ENCODE measurements at regions not wholly inside any gene's neighbourhood (a gene's known extent, or its start where the extent isn't known, plus 50 kb on each side); places are given as distances from the start of the nearest gene placed in this dataset.

DNA sequence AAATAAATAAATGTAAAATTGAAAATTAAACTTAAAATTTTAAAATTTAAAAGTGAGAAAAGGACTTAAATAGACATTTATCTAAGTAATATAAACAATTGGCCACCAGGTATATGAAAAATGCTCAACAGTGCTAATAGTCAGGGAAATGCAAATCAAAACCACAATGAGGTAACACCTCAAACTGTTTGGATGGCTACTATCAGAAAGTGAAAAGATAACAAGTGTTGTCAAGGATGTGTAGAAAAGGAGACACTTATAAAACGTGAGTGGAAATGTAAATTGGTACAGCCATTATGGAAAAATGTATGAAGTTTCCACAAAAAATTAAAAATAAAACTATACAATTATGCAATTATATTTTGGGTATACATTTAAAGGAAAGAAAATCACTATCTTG is 752.2 kb downstream of the EFNB2 start:
- no peak overlapping the region for H3K9ac ChIP-seq (ENCODE audit: low read length)
- H3K36me3 ChIP-seq (ENCODE audit: control insufficient read depth, low read depth, low read length) = no peaks in the 10 kb centered on the region
- H3K27me3 ChIP-seq (ENCODE audit: control insufficient read depth, insufficient read depth, low read length) = no peaks in the 10 kb centered on the region
- H3K9me3 ChIP-seq (ENCODE audit: control insufficient read depth, low read depth, low read length) = no peaks in the 10 kb centered on the region
- no peak overlapping the region for H3K27ac ChIP-seq (ENCODE audit: low read length)
- H3K4me1 ChIP-seq (ENCODE audit: control insufficient read depth, low read depth, low read length) = no peaks in the 10 kb centered on the region
- no peak overlapping the region for H3K4me3 ChIP-seq (ENCODE audit: low read length)

DNA sequence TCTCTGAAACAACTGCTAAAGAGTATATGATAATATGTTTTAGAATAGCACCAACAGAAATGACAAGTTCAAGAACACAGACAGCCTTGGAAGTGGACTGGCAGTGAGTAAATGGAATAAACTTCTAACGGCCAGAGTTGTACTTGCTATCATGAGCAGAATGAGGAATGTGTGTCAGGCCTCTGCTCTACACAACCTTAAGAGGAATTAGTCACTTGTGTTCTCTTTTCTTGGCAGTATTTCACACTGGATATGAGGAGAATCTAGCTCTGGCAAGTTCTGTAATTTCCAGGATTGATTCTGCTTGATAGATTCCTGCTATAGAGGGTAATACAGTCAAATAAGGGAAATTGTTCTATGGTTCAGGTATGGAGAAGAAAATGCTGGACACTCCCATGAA is 757.3 kb downstream of the EFNB2 start:
- Histone ChIP-seq H3K27me3 (ENCODE audit: control insufficient read depth, insufficient read depth, low read length) (no peaks in the 10 kb centered on the region), H3K9ac (ENCODE audit: low read length) (no peak overlapping the region), H3K9me3 (ENCODE audit: control insufficient read depth, low read depth, low read length) (no peaks in the 10 kb centered on the region), H3K4me3 (ENCODE audit: low read length) (no peak overlapping the region), H3K27ac (ENCODE audit: low read length) (no peak overlapping the region), H3K36me3 (ENCODE audit: control insufficient read depth, low read depth, low read length) (no peaks in the 10 kb centered on the region), H3K4me1 (ENCODE audit: control insufficient read depth, low read depth, low read length) (peaks cover 14% of the 10 kb centered on the region)

DNA sequence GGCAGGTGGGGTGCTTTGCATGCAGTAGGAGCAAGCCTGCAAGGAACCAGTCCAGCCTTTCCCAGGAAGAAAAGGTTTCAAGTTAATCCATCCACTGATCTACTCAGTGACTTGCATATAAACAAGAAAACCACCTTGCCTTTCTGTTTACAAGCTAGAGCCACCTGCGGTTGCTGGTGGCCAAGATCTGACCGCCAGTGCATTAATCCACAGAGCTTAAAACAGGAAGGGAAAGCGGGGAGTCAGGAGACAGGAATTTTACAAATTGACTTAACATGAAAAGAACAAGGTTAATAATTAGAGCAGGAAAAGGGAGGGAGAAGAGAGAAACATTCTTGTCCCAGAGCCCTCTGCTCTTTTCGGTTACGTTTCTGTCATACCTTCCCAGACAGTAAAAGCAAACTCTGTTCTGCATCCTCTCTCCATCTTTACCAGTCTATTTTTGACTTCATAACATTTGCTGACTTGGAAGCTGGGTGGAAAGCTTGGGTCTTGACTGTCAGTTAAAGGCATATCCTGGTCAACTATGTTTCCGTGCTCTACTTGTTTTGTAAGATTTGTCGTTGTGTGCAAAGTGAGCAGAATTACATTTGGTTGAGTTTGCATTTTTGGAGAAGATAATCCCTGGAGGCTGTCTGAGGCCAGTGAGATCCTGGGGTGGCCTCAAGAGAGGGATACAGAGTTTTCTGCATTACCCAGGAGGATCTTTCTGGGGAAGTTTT is 760.6 kb downstream of the EFNB2 start:
- H3K4me1 ChIP-seq (ENCODE audit: control insufficient read depth, low read depth, low read length) = peaks cover 18% of the 10 kb centered on the region
- no peak overlapping the region for H3K27ac ChIP-seq (ENCODE audit: low read length)
- no peaks in the 10 kb centered on the region for H3K9me3 ChIP-seq (ENCODE audit: control insufficient read depth, low read depth, low read length)
- no peak overlapping the region for H3K4me3 ChIP-seq (ENCODE audit: low read length)
- H3K9ac ChIP-seq (ENCODE audit: low read length) = no peak overlapping the region
- no peaks in the 10 kb centered on the region for H3K27me3 ChIP-seq (ENCODE audit: control insufficient read depth, insufficient read depth, low read length)
- H3K36me3 ChIP-seq (ENCODE audit: control insufficient read depth, low read depth, low read length) = no peaks in the 10 kb centered on the region

DNA sequence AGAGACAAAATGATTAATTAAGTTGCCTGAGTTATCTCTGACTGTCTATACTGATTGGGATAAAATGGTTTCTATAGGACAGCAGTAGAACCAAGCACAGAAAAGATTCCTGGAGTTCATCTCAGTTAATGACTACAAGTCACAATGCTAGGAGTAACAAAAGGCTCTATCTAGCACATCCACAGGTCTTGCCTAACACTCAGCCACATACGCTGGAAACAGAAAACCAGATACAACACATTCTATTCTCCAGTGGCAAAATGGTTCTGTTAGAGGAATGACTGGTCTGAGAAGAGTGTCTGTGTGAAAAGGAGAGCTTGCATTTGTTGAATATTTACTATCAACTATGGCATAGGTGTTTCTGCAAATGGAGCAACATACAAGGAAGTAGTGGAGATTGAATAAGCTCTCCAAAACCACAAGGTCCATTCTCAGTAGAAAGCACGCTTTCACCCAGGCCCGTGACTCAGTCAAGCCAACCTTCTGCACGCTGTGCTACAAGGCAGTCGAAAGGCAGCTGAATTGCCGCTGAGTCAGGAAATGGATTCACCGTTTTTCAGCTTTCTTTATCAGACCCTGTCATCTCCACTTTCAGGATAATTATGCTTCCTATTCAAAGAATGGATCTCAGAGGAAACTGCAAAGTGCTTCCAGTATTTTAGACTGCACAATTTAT is 761.5 kb downstream of the EFNB2 start:
- no peaks in the 10 kb centered on the region for H3K27me3 ChIP-seq (ENCODE audit: control insufficient read depth, insufficient read depth, low read length)
- H3K4me1 ChIP-seq (ENCODE audit: control insufficient read depth, low read depth, low read length) = peaks cover 18% of the 10 kb centered on the region
- no peak overlapping the region for H3K27ac ChIP-seq (ENCODE audit: low read length)
- no peak overlapping the region for H3K4me3 ChIP-seq (ENCODE audit: low read length)
- no peaks in the 10 kb centered on the region for H3K9me3 ChIP-seq (ENCODE audit: control insufficient read depth, low read depth, low read length)
- H3K36me3 ChIP-seq (ENCODE audit: control insufficient read depth, low read depth, low read length) = no peaks in the 10 kb centered on the region
- H3K9ac ChIP-seq (ENCODE audit: low read length) = no peak overlapping the region

DNA sequence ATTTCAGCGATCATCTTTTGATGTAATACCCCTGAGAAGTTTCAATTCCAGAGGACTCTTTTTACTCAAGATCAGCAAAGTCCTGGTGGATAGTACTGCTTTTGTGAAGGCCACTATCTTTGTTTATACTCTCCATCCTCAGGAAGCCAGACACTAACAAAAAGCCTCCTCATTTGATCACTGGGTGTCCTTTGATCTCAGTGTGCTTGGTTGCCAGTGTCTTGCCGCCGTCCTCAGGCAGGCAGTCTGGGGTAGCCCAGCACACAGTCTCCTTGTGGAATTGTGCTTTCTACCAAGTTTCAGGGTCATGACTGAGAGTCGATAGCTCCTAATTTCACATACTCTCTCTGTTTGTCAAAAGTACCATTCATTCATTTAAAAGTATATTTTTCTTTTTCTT is 762.2 kb downstream of the EFNB2 start:
- H3K4me3 ChIP-seq (ENCODE audit: low read length) = no peak overlapping the region
- peaks cover 18% of the 10 kb centered on the region for H3K4me1 ChIP-seq (ENCODE audit: control insufficient read depth, low read depth, low read length)
- no peaks in the 10 kb centered on the region for H3K36me3 ChIP-seq (ENCODE audit: control insufficient read depth, low read depth, low read length)
- no peak overlapping the region for H3K9ac ChIP-seq (ENCODE audit: low read length)
- H3K9me3 ChIP-seq (ENCODE audit: control insufficient read depth, low read depth, low read length) = no peaks in the 10 kb centered on the region
- no peaks in the 10 kb centered on the region for H3K27me3 ChIP-seq (ENCODE audit: control insufficient read depth, insufficient read depth, low read length)
- H3K27ac ChIP-seq (ENCODE audit: low read length) = no peak overlapping the region

DNA sequence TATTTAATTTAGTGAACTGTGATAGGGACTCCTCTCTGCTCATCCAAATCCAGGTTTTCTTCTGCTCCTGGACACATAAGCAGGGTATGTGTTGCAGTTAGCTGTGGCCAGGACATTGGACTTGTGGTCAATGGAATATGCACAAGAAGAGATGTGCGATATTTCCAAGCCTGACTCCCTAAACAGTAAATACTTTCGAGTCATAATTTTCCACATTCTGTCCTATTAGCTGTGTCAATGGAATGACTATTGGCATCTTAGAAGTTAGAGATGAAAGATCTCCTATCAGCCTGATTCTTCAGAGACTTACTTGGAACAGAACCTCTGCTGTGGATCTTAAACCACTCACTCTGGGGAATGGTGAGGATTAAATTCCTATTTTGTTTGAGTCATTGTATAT is 771.0 kb downstream of the EFNB2 start:
- Histone ChIP-seq H3K27me3 (ENCODE audit: control insufficient read depth, insufficient read depth, low read length) (no peaks in the 10 kb centered on the region), H3K9ac (ENCODE audit: low read length) (no peak overlapping the region), H3K27ac (ENCODE audit: low read length) (no peak overlapping the region), H3K36me3 (ENCODE audit: control insufficient read depth, low read depth, low read length) (no peaks in the 10 kb centered on the region), H3K9me3 (ENCODE audit: control insufficient read depth, low read depth, low read length) (no peaks in the 10 kb centered on the region), H3K4me3 (ENCODE audit: low read length) (no peak overlapping the region), H3K4me1 (ENCODE audit: control insufficient read depth, low read depth, low read length) (no peaks in the 10 kb centered on the region)

DNA sequence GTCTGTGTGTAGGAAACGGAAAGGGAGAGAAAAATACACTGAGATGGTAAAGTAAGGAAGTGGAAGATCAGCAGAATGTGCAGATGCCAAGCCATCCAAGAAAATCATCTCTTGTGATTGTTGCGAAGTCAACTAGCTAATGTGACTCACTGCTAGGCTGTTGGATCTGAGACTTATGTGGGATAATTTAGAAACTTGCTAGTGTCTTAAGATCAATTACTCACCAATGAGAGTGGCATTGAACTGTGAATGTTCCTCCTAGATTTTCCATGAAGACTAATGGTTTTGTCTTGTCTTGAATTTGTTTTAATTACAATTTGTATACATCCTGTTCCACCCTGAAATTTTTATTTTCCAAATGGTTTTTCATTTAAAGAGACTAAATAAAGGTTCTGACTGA is 771.6 kb downstream of the EFNB2 start:
- H3K4me1 ChIP-seq (ENCODE audit: control insufficient read depth, low read depth, low read length) = no peaks in the 10 kb centered on the region
- H3K27ac ChIP-seq (ENCODE audit: low read length) = no peak overlapping the region
- H3K36me3 ChIP-seq (ENCODE audit: control insufficient read depth, low read depth, low read length) = no peaks in the 10 kb centered on the region
- no peak overlapping the region for H3K9ac ChIP-seq (ENCODE audit: low read length)
- H3K4me3 ChIP-seq (ENCODE audit: low read length) = no peak overlapping the region
- H3K27me3 ChIP-seq (ENCODE audit: control insufficient read depth, insufficient read depth, low read length) = no peaks in the 10 kb centered on the region
- H3K9me3 ChIP-seq (ENCODE audit: control insufficient read depth, low read depth, low read length) = no peaks in the 10 kb centered on the region

DNA sequence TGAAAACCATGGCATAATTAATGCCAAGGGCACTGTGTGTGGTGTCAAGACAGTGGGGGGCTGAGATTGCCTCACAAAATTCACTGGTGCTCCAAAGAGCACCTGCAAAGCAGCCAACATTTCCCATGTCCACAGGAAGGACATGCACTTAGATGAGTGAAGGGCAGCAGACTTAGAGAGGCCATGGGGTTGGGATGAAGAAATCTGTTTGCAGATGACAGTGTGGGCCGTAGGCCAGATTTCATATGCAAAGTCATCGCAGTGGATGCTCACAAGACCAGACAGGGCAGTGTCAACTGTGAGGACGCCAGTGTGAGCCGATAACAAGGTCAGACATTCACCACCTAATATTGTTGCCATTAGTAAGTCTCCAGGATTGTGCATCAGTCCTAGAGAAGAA is 773.4 kb downstream of the EFNB2 start:
- H3K4me1 ChIP-seq (ENCODE audit: control insufficient read depth, low read depth, low read length) = no peaks in the 10 kb centered on the region

DNA sequence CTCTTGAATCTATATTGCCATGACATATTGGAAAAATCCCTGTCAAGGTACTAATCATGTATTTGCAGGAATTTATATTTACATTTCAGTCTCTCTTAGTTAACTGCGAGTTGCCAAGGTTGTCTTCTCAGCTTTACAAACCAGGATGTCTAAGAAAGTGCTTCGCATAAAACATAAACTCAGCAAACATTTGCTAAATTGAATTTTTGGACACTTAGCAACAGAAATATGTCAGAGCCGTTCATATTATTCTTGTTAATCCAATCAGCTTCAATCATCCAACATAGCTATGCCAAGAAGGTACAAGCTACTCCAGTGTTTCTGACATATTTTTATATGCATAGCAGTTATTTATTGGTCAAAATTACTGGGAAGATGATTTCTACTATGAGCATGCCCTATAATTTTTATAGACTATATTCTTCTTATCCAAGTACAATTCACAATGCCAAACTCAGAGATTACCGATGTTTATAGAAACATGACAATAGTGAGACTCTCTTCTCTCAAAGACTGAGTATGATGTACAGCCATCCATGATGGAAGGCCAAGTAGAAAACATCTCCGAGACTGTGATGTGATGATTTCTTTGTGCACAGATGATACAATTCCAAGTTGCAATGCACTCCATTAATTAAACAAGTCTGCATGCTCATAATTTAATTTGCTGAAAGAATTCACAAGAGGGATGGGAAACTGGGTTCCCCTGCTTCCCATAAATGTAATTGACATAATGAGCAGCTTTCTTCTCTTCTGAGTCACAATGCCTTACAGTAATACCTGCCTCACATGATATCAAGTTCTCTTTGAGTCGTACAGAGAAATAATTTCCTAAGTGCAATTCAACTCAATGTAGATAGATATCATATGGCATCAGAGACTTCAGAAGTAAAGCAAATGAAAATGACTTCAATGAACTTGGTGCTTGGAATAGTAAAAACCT is 776.3 kb downstream of the EFNB2 start:
- H3K36me3 ChIP-seq (ENCODE audit: control insufficient read depth, low read depth, low read length) = no peaks in the 10 kb centered on the region
- H3K9ac ChIP-seq (ENCODE audit: low read length) = no peak overlapping the region
- no peaks in the 10 kb centered on the region for H3K27me3 ChIP-seq (ENCODE audit: control insufficient read depth, insufficient read depth, low read length)
- H3K27ac ChIP-seq (ENCODE audit: low read length) = no peak overlapping the region
- no peaks in the 10 kb centered on the region for H3K4me1 ChIP-seq (ENCODE audit: control insufficient read depth, low read depth, low read length)
- no peak overlapping the region for H3K4me3 ChIP-seq (ENCODE audit: low read length)
- no peaks in the 10 kb centered on the region for H3K9me3 ChIP-seq (ENCODE audit: control insufficient read depth, low read depth, low read length)

More for the DNA sequence above, 773.4 kb downstream of the EFNB2 start:
- Histone ChIP-seq H3K9me3 (ENCODE audit: control insufficient read depth, low read depth, low read length) (no peaks in the 10 kb centered on the region), H3K9ac (ENCODE audit: low read length) (no peak overlapping the region), H3K27me3 (ENCODE audit: control insufficient read depth, insufficient read depth, low read length) (no peaks in the 10 kb centered on the region), H3K27ac (ENCODE audit: low read length) (no peak overlapping the region), H3K36me3 (ENCODE audit: control insufficient read depth, low read depth, low read length) (no peaks in the 10 kb centered on the region), H3K4me3 (ENCODE audit: low read length) (no peak overlapping the region)

DNA sequence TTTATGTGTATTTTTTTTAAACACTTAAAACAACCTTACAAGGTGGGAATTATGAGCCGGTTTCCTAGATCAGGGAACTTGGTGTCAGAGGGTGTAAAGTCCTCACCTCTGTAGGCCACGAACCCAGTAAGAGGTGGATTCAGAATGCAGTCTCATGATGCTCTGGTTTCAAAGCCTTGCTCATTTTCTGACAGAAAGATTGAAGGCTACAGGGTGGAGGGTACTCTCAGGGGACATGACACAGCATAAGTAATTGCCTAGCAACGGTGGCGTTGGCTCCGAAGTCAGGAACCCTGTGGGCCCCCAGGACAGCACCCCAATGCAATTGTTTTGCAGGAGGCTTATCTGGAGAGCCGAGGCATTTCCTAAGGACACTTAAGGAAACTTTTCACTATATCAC is 794.7 kb downstream of the EFNB2 start:
- Histone ChIP-seq H3K27ac (ENCODE audit: low read length) (no peak overlapping the region), H3K36me3 (ENCODE audit: control insufficient read depth, low read depth, low read length) (no peaks in the 10 kb centered on the region), H3K9me3 (ENCODE audit: control insufficient read depth, low read depth, low read length) (no peaks in the 10 kb centered on the region), H3K9ac (ENCODE audit: low read length) (no peak overlapping the region), H3K4me1 (ENCODE audit: control insufficient read depth, low read depth, low read length) (no peaks in the 10 kb centered on the region), H3K4me3 (ENCODE audit: low read length) (no peak overlapping the region), H3K27me3 (ENCODE audit: control insufficient read depth, insufficient read depth, low read length) (no peaks in the 10 kb centered on the region)

DNA sequence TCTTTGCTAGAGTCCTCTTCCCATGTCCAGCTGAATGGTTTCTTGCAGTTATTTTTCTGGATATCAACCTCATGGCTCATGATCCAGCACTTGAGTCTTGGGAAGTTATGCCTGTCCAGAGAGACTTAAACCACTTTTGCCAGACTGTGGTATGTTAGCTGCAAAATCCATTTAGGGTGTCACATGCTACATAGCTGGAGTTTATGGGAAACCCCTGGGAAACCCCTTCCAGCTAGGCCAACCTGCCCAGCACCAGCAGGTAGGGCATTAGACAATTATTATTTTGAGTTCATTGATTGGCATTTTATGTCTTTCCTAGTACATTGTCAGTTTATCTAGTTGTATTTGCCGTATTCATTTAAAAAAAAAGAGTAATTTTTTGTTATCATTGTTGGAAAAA is 797.8 kb downstream of the EFNB2 start:
- Histone ChIP-seq H3K27me3 (ENCODE audit: control insufficient read depth, insufficient read depth, low read length) (no peaks in the 10 kb centered on the region), H3K9me3 (ENCODE audit: control insufficient read depth, low read depth, low read length) (no peaks in the 10 kb centered on the region), H3K4me1 (ENCODE audit: control insufficient read depth, low read depth, low read length) (no peaks in the 10 kb centered on the region), H3K4me3 (ENCODE audit: low read length) (no peak overlapping the region), H3K27ac (ENCODE audit: low read length) (no peak overlapping the region), H3K9ac (ENCODE audit: low read length) (no peak overlapping the region), H3K36me3 (ENCODE audit: control insufficient read depth, low read depth, low read length) (no peaks in the 10 kb centered on the region)
